Nephron progenitor cell (in vitro differentiated cells): ENCODE measurements at regions not wholly inside any gene's neighbourhood (a gene's known extent, or its start where the extent isn't known, plus 50 kb on each side); places are given as distances from the start of the nearest gene placed in this dataset.

Source experiments
- DNase-seq: peaks from one replicate; pipeline ENCODE4 v3.0.0; 2021
- H3K27ac Mint-ChIP-seq: 2 replicates; pipeline ENCODE4 v1.8.0; 2021; ENCODE audit warnings: mild to moderate bottlenecking, moderate library complexity, mixed read lengths
- H3K27me3 Mint-ChIP-seq: 2 replicates; pipeline ENCODE4 v1.8.0; 2021; ENCODE audit warnings: mild to moderate bottlenecking, low read depth, mixed read lengths; ENCODE audit not compliant: poor library complexity
- H3K36me3 Mint-ChIP-seq: 2 replicates; pipeline ENCODE4 v1.8.0; 2021; ENCODE audit warnings: low read depth, mixed read lengths
- H3K4me1 Mint-ChIP-seq: 2 replicates; pipeline ENCODE4 v1.8.0; 2021; ENCODE audit warnings: mixed read lengths
- H3K4me3 Mint-ChIP-seq: 2 replicates; pipeline ENCODE4 v1.8.0; 2021; ENCODE audit warnings: mild to moderate bottlenecking, moderate library complexity, mixed read lengths
- H3K9me3 Mint-ChIP-seq: 2 replicates; pipeline ENCODE4 v1.8.0; 2021; ENCODE audit warnings: mild to moderate bottlenecking, moderate library complexity, mixed read lengths
- TF ChIP-seq, protein P1 (sequence below): fragments of 200-600 bp; sonication (generic); IDR thresholded peaks from 2 replicates; pipeline ENCODE4 v1.5.0; 2021; ENCODE audit warnings: antibody characterized with exemption

DNA sequence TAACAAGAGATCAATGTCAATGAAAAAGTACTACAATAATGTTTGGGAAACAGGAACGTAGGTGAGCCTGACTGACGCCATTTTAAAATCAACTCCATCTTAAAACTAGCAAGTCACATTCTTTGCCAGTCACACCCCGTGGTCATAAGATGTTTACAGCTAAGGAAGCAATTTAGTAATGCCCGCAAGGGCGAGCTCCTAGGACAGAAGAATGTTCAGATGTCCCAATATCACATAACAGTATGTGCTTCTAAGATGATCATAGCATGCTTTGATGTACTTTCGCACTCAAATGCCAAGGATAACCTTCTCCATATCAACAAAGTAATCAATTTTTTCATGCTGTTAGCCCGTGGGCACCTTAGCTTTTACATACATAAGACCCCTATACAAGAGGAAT, 113.8 kb upstream of the EGFR start:
- DNase-seq = no peak
- H3K36me3 Mint-ChIP-seq = no peaks in the 10 kb centered on the region
- H3K9me3 Mint-ChIP-seq = peaks cover 5% of the 10 kb centered on the region
- TF ChIP-seq, protein P1, sequence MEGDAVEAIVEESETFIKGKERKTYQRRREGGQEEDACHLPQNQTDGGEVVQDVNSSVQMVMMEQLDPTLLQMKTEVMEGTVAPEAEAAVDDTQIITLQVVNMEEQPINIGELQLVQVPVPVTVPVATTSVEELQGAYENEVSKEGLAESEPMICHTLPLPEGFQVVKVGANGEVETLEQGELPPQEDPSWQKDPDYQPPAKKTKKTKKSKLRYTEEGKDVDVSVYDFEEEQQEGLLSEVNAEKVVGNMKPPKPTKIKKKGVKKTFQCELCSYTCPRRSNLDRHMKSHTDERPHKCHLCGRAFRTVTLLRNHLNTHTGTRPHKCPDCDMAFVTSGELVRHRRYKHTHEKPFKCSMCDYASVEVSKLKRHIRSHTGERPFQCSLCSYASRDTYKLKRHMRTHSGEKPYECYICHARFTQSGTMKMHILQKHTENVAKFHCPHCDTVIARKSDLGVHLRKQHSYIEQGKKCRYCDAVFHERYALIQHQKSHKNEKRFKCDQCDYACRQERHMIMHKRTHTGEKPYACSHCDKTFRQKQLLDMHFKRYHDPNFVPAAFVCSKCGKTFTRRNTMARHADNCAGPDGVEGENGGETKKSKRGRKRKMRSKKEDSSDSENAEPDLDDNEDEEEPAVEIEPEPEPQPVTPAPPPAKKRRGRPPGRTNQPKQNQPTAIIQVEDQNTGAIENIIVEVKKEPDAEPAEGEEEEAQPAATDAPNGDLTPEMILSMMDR = no peak
- no peak overlapping the region for H3K27ac Mint-ChIP-seq
- H3K27me3 Mint-ChIP-seq = peaks cover 6% of the 10 kb centered on the region
- peaks cover 10% of the 10 kb centered on the region for H3K4me1 Mint-ChIP-seq
- no peak overlapping the region for H3K4me3 Mint-ChIP-seq

DNA sequence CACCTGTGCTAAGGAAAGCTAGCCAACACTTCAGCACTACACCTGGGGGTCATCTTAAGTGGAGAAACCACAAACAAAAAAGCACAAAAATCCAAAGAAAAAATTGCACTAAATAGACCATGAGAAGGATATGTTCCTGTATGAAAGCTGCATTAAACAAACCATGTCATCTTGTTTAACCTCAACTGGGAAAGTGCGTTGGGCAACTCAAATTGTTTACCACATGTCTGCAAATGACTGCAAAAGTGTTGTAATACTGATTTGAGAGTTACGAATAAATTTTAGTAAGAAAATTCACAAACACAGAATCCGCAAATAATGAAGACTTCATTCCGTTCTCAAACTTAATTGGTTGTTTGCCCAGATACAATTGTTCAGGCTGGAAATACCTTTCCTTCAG, 111.9 kb upstream of the EGFR start:
- DNase-seq = no peak
- H3K4me1 Mint-ChIP-seq = peaks cover 10% of the 10 kb centered on the region
- TF ChIP-seq, protein P1 = no peak
- no peaks in the 10 kb centered on the region for H3K36me3 Mint-ChIP-seq
- H3K27me3 Mint-ChIP-seq = peaks cover 6% of the 10 kb centered on the region
- peaks cover 5% of the 10 kb centered on the region for H3K9me3 Mint-ChIP-seq
- H3K4me3 Mint-ChIP-seq = no peak overlapping the region
- no peak overlapping the region for H3K27ac Mint-ChIP-seq

DNA sequence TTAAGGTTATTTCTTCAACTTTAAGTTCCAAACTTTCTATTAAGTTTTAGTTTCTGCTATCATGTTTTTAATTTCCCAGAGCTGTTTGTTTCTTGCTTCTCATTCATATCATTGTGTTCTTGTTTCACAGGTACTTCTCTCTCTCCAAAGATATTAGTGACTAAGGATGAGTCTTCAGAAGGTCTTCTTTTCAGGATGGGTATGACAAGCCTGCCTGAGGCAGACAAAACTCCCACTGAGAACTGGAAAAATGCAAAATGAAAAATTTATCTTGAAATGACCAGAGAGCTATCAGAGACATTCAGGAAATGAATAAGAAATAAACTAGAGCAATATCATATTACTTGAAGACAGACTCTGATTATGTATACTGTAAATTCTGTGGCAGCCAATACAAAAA, 110.8 kb upstream of the EGFR start:
- H3K4me3 Mint-ChIP-seq = no peak overlapping the region
- DNase-seq = no peak
- H3K27me3 Mint-ChIP-seq = peaks cover 3% of the 10 kb centered on the region
- TF ChIP-seq, protein P1 = no peak
- H3K4me1 Mint-ChIP-seq = peaks cover 10% of the 10 kb centered on the region
- peaks cover 5% of the 10 kb centered on the region for H3K9me3 Mint-ChIP-seq
- H3K27ac Mint-ChIP-seq = no peak overlapping the region
- H3K36me3 Mint-ChIP-seq = no peaks in the 10 kb centered on the region

DNA sequence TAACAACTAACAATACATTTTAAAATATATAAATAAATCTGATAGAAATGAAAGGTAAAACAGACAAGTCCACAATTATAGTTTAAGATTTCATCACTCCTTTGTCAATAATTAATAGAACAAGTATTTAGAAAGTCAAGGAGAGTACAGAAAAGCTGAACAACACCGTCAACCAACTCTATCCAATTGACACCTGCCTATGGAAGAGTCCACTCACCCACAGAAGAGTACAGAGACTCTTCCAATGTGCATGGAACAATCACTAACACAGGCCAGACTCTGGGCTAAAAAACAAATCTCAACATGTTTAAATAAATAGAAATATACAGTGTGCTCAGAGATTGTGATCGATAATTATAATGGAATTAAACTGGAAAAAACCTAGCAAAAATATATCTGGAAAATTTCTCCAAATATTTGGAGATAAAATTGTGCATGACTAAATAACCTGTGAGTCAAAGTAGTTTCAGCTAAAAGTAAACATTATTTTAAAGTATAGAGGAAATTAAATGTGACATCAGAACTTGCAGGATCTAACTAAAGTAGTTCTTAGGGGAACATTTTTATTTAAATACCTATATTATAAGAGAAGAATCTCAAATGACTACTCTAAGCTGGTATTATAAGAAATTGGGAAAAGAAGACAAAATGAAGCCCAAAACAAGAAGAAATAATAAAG, 109.9 kb upstream of the EGFR start:
- peaks cover 3% of the 10 kb centered on the region for H3K27me3 Mint-ChIP-seq
- no peak for DNase-seq
- peaks cover 9% of the 10 kb centered on the region for H3K4me1 Mint-ChIP-seq
- H3K36me3 Mint-ChIP-seq = no peaks in the 10 kb centered on the region
- TF ChIP-seq, protein P1 = no peak
- no peak overlapping the region for H3K4me3 Mint-ChIP-seq
- no peak overlapping the region for H3K27ac Mint-ChIP-seq
- peaks cover 5% of the 10 kb centered on the region for H3K9me3 Mint-ChIP-seq

DNA sequence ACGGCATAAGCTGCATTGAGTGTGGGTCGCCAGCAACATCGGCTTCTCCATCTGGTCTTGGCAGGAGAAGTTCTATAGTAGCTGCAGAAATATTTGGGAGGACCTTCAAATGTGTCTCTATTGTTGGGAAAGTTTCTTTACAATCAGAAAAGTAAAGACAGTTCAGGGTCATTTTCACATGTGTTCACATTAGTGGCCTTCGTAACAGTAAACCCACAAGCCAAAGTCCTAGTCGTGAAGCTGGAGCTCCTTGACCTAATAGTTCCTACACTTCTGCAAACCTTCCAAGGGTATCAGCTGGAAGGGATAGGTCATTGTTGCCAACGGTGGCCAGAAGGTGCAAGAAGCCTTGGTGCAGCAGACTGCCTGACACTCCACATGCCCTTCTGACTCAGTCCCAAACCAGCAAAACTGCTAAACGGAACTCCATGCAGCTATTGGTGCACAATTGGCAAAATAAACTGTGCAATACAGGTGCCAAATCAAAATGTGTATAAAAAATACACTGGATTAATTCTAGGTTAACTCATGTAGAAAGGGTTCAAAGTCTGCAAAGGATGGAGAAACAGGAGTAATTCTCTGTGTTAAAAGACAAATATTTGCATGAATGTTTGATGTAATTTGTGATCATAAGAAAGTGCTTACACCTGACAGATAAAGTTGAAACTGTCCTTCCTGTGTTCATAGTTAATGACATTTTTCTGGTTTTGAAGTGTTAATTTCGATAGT, 102.8 kb upstream of the EGFR start:
- Mint-ChIP-seq H3K27me3 (peaks cover 7% of the 10 kb centered on the region), H3K4me1 (no peaks in the 10 kb centered on the region), H3K4me3 (no peak overlapping the region), H3K36me3 (no peaks in the 10 kb centered on the region), H3K9me3 (no peaks in the 10 kb centered on the region), H3K27ac (no peak overlapping the region)
- DNase-seq = no peak
- TF ChIP-seq, protein P1 = no peak
